PC-3 (cell line): ENCODE measurements at regions not wholly inside any gene's neighbourhood (a gene's known extent, or its start where the extent isn't known, plus 50 kb on each side); places are given as distances from the start of the nearest gene placed in this dataset.

ENCODE experiments used
- ATAC-seq: fragments of 200-7000 bp; cut with Tn5 transposase; 2 replicates; pipeline ENCODE4 v1.9.1; 2020; ENCODE audit warnings: mild to moderate bottlenecking, moderate library complexity
- BruUV-seq: library from RNA; stranded (reverse); fragments of 400-500 nt; replicated peaks from 2 replicates; lab custom pipeline; 2021; lab: Mats Ljungman, UMichigan
- CTCF ChIA-PET: fragments of 300-600 bp; sonication (Branson Sonifier 250); formaldehyde crosslinking; loops from one replicate; lab custom pipeline; 2022; ENCODE audit warnings: antibody characterized with exemption; lab: Charles Lee
- POLR2A ChIA-PET: fragments of 300-600 bp; sonication (Branson Sonifier 250); formaldehyde crosslinking; loops from one replicate; lab custom pipeline; 2022; ENCODE audit warnings: antibody characterized with exemption; ENCODE audit not compliant: unreplicated experiment; lab: Charles Lee
- DNase-seq: peaks from one replicate; pipeline ENCODE4 v3.0.0-alpha.2; 2015
- H2AFZ ChIP-seq: fragments of 300-600 bp; sonication (generic); 2 replicates; pipeline ENCODE4 v1.6.0; 2016; ENCODE audit warnings: antibody characterized with exemption, low read length
- H3F3A ChIP-seq: fragments of 300-600 bp; sonication (generic); one replicate; pipeline ENCODE4 v1.6.0; 2017; ENCODE audit warnings: antibody characterized with exemption, low read length, control low read depth, mild to moderate bottlenecking; ENCODE audit not compliant: unreplicated experiment
- H3K27ac ChIP-seq: fragments of 300-600 bp; sonication (generic); 2 replicates; pipeline ENCODE4 v1.5.1; 2016; ENCODE audit warnings: mild to moderate bottlenecking, low read length
- H3K27me3 ChIP-seq: fragments of 300-600 bp; sonication (generic); 2 replicates; pipeline ENCODE4 v1.6.1; 2016; ENCODE audit warnings: low read length, mixed read lengths
- H3K36me3 ChIP-seq: fragments of 300-600 bp; sonication (generic); 2 replicates; pipeline ENCODE4 v1.6.1; 2016; ENCODE audit warnings: low read depth, mixed run types, low read length, mixed read lengths
- H3K4me1 ChIP-seq: fragments of 300-600 bp; sonication (generic); 2 replicates; pipeline ENCODE4 v1.5.1; 2016; ENCODE audit warnings: low read length; ENCODE audit not compliant: insufficient read depth
- H3K4me2 ChIP-seq: fragments of 300-600 bp; sonication (generic); 2 replicates; pipeline ENCODE4 v1.6.0; 2016; ENCODE audit warnings: low read length
- H3K4me3 ChIP-seq: fragments of 300-600 bp; sonication (generic); 2 replicates; pipeline ENCODE4 v1.5.1; 2016; ENCODE audit warnings: mild to moderate bottlenecking, low read length, mixed read lengths
- H3K79me2 ChIP-seq: fragments of 300-600 bp; sonication (generic); 2 replicates; pipeline ENCODE4 v1.6.1; 2017; ENCODE audit warnings: low read length, mixed read lengths
- H3K9ac ChIP-seq: fragments of 300-600 bp; sonication (generic); 2 replicates; pipeline ENCODE4 v1.6.0; 2016; ENCODE audit warnings: mild to moderate bottlenecking, low read length
- H3K9me2 ChIP-seq: fragments of 300-600 bp; sonication (generic); replicated peaks from 2 replicates; pipeline ENCODE4 v1.6.1; 2016; ENCODE audit warnings: mixed run types, low read length, mixed read lengths
- H3K9me3 ChIP-seq: fragments of 300-600 bp; sonication (generic); 2 replicates; pipeline ENCODE4 v1.6.1; 2016; ENCODE audit warnings: low read length, mixed read lengths
- H4K20me1 ChIP-seq: fragments of 300-600 bp; sonication (generic); 2 replicates; pipeline ENCODE4 v1.6.1; 2016; ENCODE audit warnings: low read length, mixed read lengths
- EZH2 ChIP-seq: fragments of 300-600 bp; sonication (generic); IDR thresholded peaks from one replicate; pipeline ENCODE4 v1.6.1; 2017; ENCODE audit warnings: antibody characterized with exemption, mild to moderate bottlenecking, low read length; ENCODE audit not compliant: unreplicated experiment
- EZH2phosphoT487 ChIP-seq: fragments of 300-600 bp; sonication (generic); IDR thresholded peaks from 2 replicates; pipeline ENCODE4 v1.6.1; 2018; ENCODE audit warnings: mild to moderate bottlenecking, antibody characterized with exemption, low read length, borderline replicate concordance
- intact Hi-C: fragments of 100-400 bp; cut with micrococcal nuclease; formaldehyde crosslinking; loops from 2 replicates; pipeline ENCODE4 v1.9.0; 2023
- TF ChIP-seq, protein P1 (sequence below): fragments of 300-600 bp; sonication (generic); conservative IDR thresholded peaks from 2 replicates; pipeline ENCODE4 v1.5.1; 2017; ENCODE audit warnings: antibody characterized with exemption, low read depth, mild to moderate bottlenecking, low read length

DNA sequence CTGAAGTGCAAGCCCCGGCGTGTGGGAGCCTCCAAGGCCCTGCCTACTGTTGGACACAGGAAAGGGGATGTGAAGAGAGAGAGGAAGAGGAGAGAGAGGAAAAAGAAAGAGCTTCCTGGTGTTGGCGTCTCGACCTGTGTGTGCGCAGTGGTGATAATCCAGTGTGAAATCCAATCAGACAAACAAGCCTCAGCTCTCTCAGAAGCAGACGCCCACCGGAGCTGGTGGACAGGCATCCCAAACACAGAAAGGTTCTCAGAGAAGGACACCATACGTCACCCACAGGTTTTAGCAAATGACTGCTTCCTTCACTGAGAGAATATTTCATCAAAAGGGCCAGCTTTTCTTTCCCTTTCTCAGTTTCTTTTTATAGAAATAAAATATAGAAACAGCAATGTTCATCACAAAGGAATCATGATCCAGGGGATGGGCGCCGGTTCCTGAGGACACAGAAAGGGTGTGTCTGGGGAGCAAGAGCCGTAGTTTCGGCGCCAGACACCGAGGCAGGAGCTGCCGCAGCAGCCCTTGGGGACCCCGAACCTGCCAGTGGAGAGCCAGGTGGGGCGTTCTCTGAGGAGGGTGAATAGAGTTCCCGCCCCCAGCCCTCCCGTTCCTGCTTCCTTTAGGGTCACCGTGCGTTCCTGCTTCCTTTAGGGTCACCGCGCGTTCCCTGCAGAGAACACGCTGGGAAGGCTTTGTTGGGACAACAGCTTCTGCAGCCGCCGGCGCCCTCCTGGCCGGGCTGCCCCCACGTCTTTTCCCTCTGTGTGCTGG, 145.8 kb upstream of the SOX1 start:
- ChIA-PET POLR2A (no interaction called here), CTCF (no interaction called here)
- Histone ChIP-seq H4K20me1 (no peaks in the 10 kb centered on the region), H3K4me3 (no peak overlapping the region), H3K9me2 (no peaks in the 10 kb centered on the region), H3K79me2 (no peaks in the 10 kb centered on the region), H2AFZ (no peak overlapping the region), H3K4me2 (no peak overlapping the region), H3K4me1 (no peaks in the 10 kb centered on the region), H3K9ac (no peak overlapping the region), H3K36me3 (no peaks in the 10 kb centered on the region), H3F3A (no peaks in the 10 kb centered on the region), H3K9me3 (no peaks in the 10 kb centered on the region), H3K27me3 (peaks cover 68% of the 10 kb centered on the region), H3K27ac (no peak overlapping the region)
- no peak for ATAC-seq
- no TSS peak for BruUV-seq
- intact Hi-C loops = no loop called here
- TF ChIP-seq EZH2phosphoT487 = no peak
- TF ChIP-seq, protein P1, sequence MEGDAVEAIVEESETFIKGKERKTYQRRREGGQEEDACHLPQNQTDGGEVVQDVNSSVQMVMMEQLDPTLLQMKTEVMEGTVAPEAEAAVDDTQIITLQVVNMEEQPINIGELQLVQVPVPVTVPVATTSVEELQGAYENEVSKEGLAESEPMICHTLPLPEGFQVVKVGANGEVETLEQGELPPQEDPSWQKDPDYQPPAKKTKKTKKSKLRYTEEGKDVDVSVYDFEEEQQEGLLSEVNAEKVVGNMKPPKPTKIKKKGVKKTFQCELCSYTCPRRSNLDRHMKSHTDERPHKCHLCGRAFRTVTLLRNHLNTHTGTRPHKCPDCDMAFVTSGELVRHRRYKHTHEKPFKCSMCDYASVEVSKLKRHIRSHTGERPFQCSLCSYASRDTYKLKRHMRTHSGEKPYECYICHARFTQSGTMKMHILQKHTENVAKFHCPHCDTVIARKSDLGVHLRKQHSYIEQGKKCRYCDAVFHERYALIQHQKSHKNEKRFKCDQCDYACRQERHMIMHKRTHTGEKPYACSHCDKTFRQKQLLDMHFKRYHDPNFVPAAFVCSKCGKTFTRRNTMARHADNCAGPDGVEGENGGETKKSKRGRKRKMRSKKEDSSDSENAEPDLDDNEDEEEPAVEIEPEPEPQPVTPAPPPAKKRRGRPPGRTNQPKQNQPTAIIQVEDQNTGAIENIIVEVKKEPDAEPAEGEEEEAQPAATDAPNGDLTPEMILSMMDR = no peak
- no peak for TF ChIP-seq EZH2
- no peak for DNase-seq

DNA sequence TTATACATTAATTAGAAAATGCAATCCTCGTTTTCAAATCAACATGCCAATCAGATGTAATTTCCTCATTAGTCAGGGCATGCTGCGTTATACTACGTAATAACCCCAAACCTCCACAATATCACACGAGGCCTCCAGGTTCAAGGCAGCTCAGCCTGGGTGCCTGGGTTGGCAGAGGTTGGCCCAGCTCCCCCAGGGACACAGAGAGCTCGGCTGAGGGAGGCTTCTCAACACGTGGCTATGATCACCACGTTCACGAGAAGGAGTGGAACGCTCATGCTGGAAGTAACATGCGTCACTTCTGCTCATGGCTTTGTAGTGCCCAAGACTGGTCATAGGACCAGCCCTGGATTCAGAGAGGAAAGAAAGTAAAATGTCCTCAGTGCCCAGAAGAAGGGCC, 144.9 kb upstream of the SOX1 start:
- Histone ChIP-seq H3K27me3 (peaks cover 69% of the 10 kb centered on the region), H3K9me2 (no peaks in the 10 kb centered on the region), H3F3A (no peaks in the 10 kb centered on the region), H3K4me2 (no peak overlapping the region), H3K79me2 (no peaks in the 10 kb centered on the region), H3K4me1 (no peaks in the 10 kb centered on the region), H3K27ac (no peak overlapping the region), H3K9ac (no peak overlapping the region), H3K9me3 (no peaks in the 10 kb centered on the region), H4K20me1 (no peaks in the 10 kb centered on the region), H2AFZ (no peak overlapping the region), H3K4me3 (no peak overlapping the region), H3K36me3 (no peaks in the 10 kb centered on the region)
- intact Hi-C loops = no loop called here
- TF ChIP-seq, protein P1 = no peak
- TF ChIP-seq EZH2phosphoT487 (no peak), EZH2 (no peak)
- POLR2A ChIA-PET = no interaction called here
- CTCF ChIA-PET = no interaction called here
- DNase-seq (no peak), ATAC-seq (no peak)
- no TSS peak for BruUV-seq

DNA sequence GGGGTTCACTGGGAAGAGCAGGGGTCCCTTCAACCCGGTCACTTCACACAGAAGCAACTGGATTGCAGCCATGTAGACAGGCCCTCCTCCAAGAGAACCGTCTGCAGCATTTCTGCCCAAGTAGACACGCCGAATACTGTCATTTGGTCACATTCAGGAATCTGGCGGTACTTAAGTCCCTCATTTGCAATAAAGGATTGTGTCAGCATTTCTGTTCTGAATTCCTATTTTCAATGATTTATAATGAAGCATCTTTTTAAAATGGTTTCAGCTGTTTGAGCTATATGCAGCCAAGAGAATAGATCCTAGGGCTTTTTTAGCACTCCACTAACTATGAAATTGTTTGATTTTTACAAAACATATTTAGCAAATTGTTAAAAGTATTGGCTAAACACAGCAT, 143.5 kb upstream of the SOX1 start:
- H3K9me3 ChIP-seq = no peaks in the 10 kb centered on the region
- CTCF ChIA-PET = no interaction called here
- no peak overlapping the region for H3K9ac ChIP-seq
- peaks cover 68% of the 10 kb centered on the region for H3K27me3 ChIP-seq
- no peak overlapping the region for H3K27ac ChIP-seq
- no peaks in the 10 kb centered on the region for H3K4me1 ChIP-seq
- POLR2A ChIA-PET = no interaction called here
- H3K4me3 ChIP-seq = no peak overlapping the region
- ATAC-seq = no peak
- no peak for DNase-seq
- intact Hi-C loops = no loop called here
- TF ChIP-seq EZH2phosphoT487 (no peak), EZH2 (no peak)
- TF ChIP-seq, protein P1 = no peak
- no peaks in the 10 kb centered on the region for H3K36me3 ChIP-seq
- no TSS peak for BruUV-seq
- H3F3A ChIP-seq = no peaks in the 10 kb centered on the region
- no peak overlapping the region for H3K4me2 ChIP-seq
- H4K20me1 ChIP-seq = no peaks in the 10 kb centered on the region
- no peaks in the 10 kb centered on the region for H3K9me2 ChIP-seq
- H3K79me2 ChIP-seq = no peaks in the 10 kb centered on the region
- no peak overlapping the region for H2AFZ ChIP-seq
